GM18502 (cell line): ENCODE measurements at regions not wholly inside any gene's neighbourhood (a gene's known extent, or its start where the extent isn't known, plus 50 kb on each side); places are given as distances from the start of the nearest gene placed in this dataset.

Source experiments
- ATAC-seq: cut with Tn5 transposase; IDR thresholded peaks from one replicate; pipeline ENCODE4 v1.9.1; 2021; ENCODE audit warnings: mild to moderate bottlenecking; ENCODE audit not compliant: unreplicated experiment, poor library complexity

DNA sequence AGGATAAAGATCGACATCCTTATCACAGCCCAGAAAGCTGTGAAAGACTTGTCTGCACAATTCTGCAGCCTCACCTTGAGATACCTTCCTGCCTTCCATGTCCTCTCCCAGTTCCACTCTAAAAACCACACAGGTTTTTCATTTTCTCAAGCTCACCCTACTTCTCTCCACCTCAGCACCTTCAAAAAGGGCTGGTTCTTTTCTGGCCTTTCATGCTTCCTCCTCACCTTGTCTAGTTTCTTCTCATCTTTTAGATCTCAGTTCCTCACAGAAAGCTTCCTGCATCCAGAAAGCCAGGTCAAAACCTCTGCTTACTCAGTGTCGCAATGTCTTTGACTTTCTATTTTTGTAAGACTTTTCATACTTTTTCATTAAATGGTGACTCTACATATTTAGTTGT lies 140.2 kb upstream of the STT3B start:
- ATAC-seq = peak; percentile 68

DNA sequence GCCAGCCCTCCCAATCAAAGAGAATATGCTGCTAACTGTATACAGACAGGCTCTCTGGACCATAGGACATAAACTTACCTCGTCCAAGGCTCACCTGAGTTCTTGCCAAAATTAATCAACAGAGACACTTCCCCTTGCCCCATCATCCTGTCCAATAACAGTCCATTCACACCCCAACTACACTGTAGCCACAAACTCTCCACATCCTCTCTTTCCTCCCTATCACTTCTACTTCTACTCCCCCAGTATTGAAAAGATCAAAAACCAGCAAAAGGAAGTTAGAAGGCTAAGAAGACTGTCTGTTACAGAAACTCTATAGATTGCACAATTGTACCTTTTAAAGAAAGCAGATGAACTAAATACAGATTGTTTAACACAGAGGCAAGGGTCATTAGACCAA lies 133.5 kb upstream of the STT3B start:
- no peak for ATAC-seq

DNA sequence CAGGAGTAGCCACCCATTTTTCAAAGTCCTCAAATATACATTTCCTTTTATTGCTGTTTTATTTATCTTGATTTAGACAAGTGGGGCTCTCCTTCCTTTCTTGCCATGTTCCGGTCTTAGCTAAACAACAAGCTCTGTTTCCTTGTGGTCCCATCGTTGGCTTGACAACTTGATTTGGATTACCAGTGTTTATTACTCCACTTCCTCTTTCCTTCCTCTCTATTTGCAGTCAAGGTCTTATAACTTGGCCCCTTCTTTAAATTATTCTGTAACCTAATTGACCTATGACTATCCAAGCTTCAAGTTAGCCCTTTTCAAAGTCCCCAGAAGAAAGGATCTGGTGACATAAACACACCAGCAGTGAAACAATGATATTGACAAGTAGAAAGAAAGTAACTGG lies 130.6 kb upstream of the STT3B start:
- ATAC-seq = no peak

DNA sequence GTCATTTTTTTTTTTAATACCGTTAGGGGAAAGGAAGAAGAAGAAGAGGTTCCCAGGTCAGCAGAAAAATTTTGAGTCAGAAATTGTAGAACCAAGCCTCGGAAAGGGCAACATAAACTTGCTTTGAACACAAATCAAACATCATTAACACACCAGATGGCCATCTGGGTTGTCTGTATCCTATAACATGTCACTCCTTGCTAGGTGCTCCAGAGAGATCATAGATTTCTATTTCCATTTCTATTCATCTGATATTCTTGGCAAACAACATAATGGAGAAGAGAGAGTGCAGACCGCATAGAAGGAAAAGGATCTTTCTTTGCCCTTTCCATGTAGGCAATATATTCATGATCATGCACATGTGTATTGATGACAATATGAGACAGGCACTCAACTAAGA lies 129.5 kb upstream of the STT3B start:
- no peak for ATAC-seq

DNA sequence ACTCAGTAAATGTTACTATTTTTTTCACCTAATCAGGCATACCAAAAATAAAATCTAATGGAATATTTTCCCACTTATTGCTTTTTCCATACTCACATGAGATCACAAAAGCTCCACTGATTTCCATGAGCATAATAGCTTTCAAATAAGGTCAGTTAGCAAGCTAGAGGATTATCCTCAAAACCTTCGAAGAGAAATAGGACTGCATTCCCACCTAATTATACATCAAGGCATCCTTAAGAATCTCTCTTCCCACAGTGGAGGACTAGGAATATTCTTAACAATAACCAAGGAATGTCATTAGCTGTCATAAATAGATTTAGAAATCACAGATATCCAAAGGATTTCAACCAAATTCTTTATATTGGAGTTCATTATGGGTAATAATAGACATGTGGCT lies 127.9 kb upstream of the STT3B start:
- ATAC-seq = no peak

DNA sequence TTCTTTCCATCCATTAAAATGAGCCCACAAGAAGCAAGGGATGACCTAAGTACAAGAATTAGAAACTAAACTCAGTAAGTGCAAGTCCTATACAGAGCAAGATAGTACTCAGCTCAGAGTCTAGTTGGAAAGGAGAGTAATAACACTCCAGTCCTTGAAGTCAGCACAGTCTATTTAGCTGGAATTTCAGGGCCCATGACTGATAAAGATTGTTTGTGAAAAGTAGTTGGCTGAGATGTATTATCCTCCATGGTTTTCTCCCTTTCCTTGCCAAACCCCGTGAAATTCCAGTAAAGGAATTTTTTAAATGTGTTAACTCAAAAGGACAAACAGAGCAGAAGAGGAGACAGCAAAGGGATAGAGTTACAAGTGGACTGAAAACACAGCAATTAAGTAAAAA lies 127.2 kb upstream of the STT3B start:
- ATAC-seq = no peak

DNA sequence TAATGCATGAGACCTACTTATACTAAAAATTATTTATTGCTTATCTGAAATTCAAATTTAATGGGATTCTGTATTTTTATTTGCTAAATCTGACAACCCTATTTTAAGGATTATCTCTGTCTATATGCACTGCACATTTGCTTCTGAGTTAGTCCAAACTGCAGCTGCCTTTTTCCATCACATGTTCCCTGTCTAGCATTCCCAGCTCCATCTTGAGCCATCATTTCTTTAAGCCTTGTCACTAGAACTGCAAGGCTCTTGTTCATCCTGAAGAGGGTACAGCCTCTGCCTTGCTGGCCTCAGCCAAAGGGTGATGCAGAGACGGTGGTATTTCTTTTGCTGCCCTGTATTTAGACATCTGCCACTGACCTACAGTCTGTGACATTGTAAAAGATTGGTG lies 125.8 kb upstream of the STT3B start:
- ATAC-seq = no peak

DNA sequence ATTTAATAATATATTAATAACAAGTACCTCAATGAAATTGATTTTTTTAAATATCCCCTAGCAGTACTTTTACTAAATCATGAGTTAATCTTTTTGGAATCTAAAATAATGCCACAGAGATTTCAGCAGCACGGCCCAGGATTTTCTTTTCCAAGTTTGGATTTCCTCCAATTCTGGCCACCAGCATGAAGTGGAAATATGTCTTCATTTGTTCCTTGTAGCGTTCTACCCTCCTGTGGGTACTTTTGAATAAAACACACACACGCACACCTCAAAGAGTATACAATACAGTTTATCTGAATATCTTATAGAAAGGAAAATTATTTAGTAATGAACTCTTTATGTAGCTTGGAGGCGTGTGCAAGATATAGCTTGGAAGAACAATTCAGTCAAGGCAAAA lies 125.1 kb upstream of the STT3B start:
- no peak for ATAC-seq

DNA sequence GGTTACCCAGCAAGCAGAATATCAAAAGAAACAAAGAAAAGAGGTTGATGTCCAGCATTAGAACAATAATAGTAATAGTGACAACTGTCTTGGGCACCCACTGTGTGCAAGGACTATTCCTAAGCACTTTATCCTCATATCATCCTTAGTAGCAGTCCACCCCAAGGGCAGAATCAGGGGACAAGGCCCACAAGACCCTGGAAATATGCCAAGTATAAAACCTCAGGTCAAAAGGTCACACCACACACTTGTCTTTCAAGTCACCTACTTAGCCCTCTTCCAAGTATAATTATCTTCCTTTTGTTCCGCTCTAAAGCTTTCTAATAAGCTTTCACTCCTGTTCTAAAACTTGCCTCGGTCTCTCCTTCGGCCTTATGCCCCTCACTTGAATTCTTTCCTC lies 124.0 kb upstream of the STT3B start:
- ATAC-seq = no peak

DNA sequence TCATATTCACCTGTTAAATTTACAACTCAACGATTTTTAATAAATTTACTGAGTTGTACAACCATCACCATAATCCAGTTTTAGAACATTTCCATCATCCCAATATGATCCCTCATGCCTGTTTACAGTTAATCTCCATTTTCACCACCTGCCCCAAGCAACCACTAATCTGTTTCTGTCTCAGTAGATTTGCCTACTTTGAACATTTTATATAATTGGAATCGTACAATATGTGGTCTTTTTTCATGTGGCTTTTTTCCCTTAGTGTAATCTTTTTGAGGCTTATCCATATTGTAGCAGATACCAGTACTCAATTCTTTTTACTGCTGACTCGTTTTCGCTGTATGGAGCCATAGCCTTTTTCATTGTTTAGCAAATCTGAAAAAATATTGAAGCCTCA lies 123.3 kb upstream of the STT3B start:
- ATAC-seq = no peak

DNA sequence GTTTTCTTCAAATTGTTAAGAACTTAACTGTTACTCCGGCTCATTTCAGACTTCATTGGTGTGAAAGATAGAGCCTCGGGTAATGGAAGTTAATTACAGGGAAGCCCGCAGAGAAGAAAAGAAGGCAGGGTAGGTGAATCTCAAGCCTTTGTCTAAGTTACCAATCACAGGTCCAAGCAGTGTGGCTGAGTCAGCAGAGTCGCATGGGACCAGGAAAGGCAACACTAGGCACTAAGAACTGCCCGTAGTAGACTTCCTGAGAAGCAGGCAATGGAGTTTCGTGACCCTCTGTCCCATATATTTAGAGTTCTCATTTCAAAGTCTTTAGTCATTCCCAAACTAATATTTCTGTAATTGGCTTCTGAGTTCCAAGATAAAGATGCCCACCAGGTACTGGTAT lies 122.9 kb upstream of the STT3B start:
- no peak for ATAC-seq

DNA sequence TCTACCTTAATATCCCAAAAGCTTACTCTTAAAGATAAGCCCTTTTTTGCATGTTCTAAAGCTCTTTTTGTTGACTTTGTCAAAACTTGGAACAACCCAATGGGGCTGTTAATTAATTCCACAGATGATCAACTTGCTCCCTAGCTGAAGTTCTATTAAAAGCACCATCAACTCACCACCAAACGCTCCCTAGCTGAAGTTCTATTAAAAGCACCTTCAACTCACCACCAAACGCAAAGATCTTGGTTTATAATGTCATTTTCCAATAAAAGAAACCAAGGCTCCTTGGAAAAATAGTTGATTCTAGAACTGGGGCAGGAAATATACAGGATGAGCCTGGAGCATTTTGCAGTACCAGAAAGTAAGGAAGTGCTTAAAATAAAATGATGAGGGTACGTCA lies 122.3 kb upstream of the STT3B start:
- ATAC-seq = no peak

DNA sequence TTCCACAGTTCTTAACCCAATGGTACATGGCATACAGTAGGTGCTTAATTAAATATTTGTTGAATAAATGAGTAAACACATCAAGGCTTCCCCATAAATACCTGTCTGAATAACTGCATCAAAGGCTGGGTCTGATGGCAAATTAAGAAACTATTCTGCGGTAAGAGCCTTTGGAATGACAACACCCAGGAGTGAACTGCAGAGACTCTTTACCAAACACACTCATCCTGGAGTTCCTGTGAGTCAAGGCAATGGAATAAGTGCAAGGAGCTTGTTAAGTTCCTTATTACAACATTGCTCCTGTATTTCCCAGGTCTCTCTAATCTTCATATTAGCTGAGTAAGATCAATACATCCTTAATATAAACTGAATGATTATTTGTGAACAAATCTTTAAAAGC lies 119.9 kb upstream of the STT3B start:
- no peak for ATAC-seq

DNA sequence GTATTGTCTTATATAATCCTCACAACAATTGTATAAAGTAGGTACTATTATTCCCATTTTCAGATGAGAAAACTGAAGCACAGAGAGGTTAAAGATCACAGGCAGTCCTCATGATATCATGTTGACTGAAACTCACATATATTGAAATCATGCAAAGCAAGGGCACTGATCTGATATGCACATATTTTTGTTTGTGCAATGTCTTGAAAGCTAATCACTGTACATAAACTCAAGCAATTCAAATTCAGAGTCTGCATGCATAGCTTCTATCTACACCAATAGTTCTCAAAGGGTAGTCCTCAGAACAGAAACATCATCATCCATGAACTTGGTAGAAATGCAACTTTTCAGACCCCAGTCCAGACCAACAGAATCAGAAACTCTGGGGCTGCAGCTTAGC lies 119.2 kb upstream of the STT3B start:
- ATAC-seq = no peak

DNA sequence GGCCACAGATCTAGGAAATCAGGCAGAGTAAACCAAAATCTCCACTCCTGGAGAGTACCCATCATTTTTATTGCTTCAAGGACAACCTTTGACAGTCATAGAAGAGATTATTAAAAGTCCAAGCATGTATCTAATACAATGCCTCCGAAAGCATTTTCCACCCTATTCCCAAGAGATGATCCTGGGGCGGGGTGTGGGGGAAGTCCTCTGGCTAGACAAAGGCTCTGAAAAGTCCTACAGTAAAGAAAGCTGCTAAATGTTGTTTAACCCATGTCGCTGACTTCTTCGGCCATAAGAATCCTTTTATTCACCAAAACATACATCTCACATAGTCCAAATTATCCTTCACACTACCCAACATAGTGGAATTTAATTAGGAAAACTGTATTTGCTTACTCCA lies 115.7 kb upstream of the STT3B start:
- no peak for ATAC-seq

DNA sequence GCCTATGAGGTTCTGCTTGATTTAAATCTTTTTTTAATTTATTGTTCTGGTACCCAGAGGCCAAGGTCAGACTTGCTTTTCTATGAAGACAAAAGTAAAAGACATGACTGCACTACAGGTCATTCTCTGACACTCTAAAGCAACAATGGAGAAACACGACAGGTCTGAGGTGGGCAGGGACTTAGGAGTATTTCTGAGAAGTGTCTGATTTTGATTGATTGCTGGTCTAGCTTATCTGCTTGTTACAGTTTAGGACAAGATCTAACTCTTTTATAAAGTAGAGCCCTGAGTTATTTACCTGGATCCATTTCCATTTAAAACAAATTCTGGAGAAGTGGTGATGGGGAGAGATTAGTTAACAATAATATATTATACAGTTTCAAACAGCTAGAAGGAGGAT lies 115.2 kb upstream of the STT3B start:
- no peak for ATAC-seq

DNA sequence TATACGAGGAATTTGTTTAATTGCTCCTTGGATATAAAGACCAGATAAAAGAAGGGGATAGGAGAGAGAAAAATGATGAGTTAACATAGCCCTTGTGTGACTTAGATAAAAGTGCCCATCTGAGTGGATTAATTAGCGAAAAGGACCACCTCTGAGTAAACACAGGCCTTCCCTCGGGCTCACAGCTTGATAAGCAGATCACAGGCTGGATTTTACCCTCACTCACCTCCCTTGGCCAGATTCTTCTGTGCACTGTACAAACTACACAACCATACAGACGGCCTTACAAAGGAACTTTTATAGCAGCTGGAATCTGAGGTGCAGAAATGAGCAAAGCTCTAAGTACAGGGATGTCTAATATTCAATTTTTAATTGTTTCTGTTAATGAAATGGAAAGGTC lies 112.4 kb upstream of the STT3B start:
- no peak for ATAC-seq

DNA sequence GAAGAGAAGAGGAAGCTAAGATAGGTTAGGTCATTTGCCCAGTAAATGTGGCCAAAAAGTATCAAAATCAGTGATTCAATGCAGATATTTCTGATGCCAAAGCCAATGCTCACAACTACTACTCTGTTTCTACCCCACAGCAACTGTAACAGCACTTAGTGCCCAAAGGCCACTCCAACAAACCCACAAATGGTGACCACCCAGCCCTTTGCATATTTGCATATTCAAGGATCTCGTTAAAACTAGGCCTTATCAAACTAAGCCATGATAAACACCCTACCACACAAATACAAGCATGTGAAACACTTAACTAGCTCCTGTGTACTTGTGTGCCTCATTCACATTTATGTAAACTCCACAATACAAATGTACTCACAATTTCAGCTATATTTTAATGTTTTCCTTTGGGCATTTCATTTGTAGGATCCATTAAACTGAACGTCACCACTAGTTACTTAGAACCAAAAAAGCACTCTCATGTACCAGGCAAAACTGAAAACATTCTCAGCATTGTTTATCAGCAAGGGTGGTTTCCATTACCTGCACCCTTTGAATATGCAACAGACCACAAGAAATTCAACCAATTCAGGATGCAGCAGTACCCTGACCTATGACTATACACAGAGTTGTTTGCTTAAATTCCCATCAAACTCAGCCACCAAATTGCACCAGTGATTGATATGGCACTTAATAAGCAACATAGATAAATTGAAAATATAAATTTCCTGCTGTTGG lies 111.2 kb upstream of the STT3B start:
- ATAC-seq = peak; percentile 69

DNA sequence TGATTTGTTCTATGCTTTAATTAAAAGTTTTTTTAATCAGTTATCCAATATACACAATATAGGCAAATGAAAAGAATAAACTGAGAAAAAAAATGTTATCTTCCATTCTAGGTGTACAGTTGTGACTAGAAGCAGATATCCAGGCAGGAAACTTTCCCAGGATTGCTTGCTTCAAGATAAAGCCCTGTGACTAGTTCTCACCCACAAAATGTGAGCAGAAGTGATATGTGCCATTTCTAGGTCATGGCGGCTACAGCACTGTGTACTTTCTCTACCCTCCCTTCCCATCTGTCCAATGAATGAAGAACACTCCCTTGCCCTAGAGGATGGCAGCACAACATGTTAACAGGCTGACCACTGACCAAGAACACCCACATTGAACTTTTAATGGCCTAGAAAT lies 110.5 kb upstream of the STT3B start:
- no peak for ATAC-seq

DNA sequence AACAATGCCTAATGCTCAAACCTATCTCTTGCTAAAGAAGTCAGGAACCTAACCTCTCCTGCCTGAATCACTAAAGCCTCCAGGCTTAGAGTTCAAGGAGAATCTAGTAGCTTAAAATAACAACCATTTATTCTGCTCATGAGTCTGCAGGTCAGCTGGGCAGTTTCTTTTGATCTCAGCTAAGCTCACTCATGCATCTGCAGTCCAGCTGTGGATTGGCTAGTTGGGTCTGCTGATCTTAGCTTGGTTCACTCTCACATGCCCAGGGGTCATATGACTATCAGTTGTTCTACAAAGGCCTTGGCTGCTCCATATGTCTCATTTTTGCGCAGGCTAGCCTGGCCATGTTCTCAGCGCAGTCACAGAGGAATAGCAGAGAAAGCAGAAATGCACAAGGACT lies 109.2 kb upstream of the STT3B start:
- ATAC-seq = no peak

DNA sequence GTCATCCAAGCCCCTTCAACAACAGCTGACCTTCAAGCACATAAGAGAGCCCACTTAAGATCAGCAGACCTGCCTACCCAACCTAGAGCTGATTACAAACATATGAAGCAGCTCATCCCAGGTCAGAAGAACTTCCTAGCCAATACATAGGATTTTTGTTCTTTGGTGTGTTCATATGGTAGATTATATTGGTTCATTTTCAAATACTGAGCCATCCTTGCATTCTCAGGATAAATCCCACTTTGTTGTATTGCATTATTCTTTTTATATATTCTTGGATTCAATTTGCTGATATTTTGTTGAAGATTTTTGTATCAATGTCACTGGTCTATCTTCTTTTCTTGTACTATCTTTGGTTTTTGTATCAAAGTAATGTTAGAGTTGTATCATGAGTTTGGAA lies 107.3 kb upstream of the STT3B start:
- ATAC-seq = no peak

DNA sequence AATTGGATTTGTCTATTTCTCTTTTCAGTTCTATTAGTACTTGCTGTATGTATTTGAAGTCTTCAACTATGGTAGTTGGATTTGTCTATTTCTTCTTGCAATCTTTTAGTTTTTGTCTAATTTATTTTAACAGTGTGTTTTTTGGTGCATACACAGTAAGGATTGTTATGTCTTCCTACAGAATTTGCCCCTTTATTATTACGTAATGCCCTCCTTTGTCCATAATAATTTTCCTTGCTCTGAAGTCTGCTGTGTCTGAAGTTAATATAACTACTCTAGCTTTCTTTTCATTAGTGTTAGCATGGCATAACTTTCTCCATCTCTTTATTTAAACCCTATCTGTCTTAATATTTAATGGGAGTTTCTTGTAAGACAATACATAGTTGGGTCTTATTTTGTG lies 105.1 kb upstream of the STT3B start:
- no peak for ATAC-seq

DNA sequence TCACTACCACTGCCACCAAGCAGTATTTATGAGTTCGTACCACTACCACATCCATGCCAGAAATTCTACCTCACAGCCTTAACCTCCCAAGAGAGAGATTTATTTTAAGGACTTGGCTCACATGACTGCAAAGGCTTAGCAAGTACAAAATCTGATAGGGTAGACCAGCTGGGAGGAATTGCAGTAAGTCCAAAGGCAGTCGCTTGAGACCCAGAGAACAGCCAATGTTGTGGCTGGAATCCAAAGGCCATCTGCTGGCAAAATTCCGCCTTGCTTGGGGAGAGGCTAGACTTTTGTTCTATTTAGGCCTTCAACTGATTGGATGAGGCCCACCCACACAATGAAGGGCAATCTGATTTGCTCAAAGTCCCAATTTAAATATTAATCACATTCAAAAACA lies 101.4 kb upstream of the STT3B start:
- no peak for ATAC-seq
